Glutamatergic neuron (in vitro differentiated cells): ENCODE measurements at regions not wholly inside any gene's neighbourhood (a gene's known extent, or its start where the extent isn't known, plus 50 kb on each side); places are given as distances from the start of the nearest gene placed in this dataset.

Experiments
- DNase-seq: peaks from one replicate; pipeline ENCODE4 v3.0.0; 2022
- H3K27ac Mint-ChIP-seq: one replicate; pipeline ENCODE4 v1.8.0; 2020; ENCODE audit warnings: mild to moderate bottlenecking, mixed read lengths, inconsistent platforms; ENCODE audit not compliant: unreplicated experiment
- H3K27me3 Mint-ChIP-seq: one replicate; pipeline ENCODE4 v1.8.0; 2020; ENCODE audit warnings: mild to moderate bottlenecking, moderate library complexity, mixed read lengths, inconsistent platforms; ENCODE audit not compliant: unreplicated experiment
- H3K36me3 Mint-ChIP-seq: one replicate; pipeline ENCODE4 v1.8.0; 2020; ENCODE audit warnings: mild to moderate bottlenecking, mixed read lengths, inconsistent platforms; ENCODE audit not compliant: unreplicated experiment
- H3K4me1 Mint-ChIP-seq: one replicate; pipeline ENCODE4 v1.8.0; 2020; ENCODE audit warnings: mild to moderate bottlenecking, low read depth, mixed read lengths, inconsistent platforms; ENCODE audit not compliant: unreplicated experiment
- H3K4me3 Mint-ChIP-seq: one replicate; pipeline ENCODE4 v1.8.0; 2020; ENCODE audit warnings: mild to moderate bottlenecking, mixed read lengths, inconsistent platforms; ENCODE audit not compliant: unreplicated experiment
- H3K9me3 Mint-ChIP-seq: one replicate; pipeline ENCODE4 v1.8.0; 2020; ENCODE audit warnings: mild to moderate bottlenecking, moderate library complexity, mixed read lengths, inconsistent platforms; ENCODE audit not compliant: unreplicated experiment
- CTCF ChIP-seq: fragments of 200-600 bp; sonication (generic); IDR thresholded peaks from one replicate; pipeline ENCODE4 v1.5.0; 2021; ENCODE audit not compliant: partially characterized antibody, unreplicated experiment

GRCh38 chr3:13157986-13158385, 84.8 kb upstream of the IQSEC1 start:
- H3K4me3 Mint-ChIP-seq: no peak overlapping the region
- H3K27ac Mint-ChIP-seq: no peak overlapping the region
- H3K9me3 Mint-ChIP-seq: peaks cover 6% of the 10 kb centered on the region
- DNase-seq: no peak
- peaks cover 20% of the 10 kb centered on the region for H3K4me1 Mint-ChIP-seq
- H3K36me3 Mint-ChIP-seq: peaks cover 10% of the 10 kb centered on the region
- peaks cover 3% of the 10 kb centered on the region for H3K27me3 Mint-ChIP-seq
- no peak for TF ChIP-seq CTCF

DNA sequence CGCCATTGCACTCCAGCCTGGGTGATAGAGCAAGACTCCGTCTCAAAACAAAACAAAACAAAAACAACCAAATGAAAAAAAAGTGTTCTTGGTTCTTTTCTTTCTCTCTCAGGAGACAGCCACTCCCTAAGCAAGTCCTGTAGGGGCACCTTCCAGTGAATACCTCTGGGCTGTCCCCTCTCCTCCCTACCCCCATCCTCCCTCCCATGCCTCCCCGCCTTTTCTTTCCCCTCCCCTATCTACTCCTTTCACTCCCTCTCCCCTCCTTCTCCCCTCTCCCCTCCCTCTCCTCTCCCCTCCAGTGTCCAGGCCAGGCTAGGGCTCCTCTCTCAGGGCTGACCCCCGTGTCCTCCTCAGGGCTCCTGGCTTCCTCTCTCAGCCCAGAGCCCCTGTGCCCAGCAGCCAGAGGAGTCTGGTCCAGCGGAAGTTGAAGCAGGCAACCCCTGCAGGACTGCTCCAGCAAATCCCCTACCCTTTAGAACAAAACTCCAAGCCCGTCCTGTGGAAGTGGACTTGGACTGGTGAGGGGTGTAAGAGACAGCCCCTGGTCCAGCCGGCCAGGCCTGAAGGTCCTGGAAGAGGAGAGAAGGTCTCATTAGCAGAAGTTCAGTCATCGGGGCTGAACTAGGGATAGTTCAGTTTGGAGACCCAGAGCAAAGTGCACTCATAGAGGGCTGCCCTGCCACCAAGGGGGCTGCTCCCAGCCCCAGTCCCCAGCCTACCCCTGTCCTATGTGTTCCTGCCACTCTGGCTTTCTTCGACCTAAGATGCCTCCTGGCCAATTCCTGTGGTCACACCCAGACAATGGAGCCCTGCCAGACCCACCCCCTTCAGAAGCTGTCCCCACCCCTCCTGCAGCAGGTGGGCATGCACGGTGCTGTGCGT, 79.8 kb upstream of the IQSEC1 start:
- H3K36me3 Mint-ChIP-seq: peaks cover 10% of the 10 kb centered on the region
- peaks cover 3% of the 10 kb centered on the region for H3K9me3 Mint-ChIP-seq
- no peak for DNase-seq
- peaks cover 3% of the 10 kb centered on the region for H3K27me3 Mint-ChIP-seq
- no peak for TF ChIP-seq CTCF
- no peak overlapping the region for H3K4me3 Mint-ChIP-seq
- H3K4me1 Mint-ChIP-seq: no peaks in the 10 kb centered on the region
- H3K27ac Mint-ChIP-seq: no peak overlapping the region

- no peaks in the 10 kb centered on the region for H3K36me3 Mint-ChIP-seq
- no peak for DNase-seq
- no peak for TF ChIP-seq CTCF
- no peak overlapping the region for H3K27ac Mint-ChIP-seq
- H3K9me3 Mint-ChIP-seq: peaks cover 4% of the 10 kb centered on the region
- H3K27me3 Mint-ChIP-seq: peaks cover 5% of the 10 kb centered on the region
- no peak overlapping the region for H3K4me3 Mint-ChIP-seq
- no peaks in the 10 kb centered on the region for H3K4me1 Mint-ChIP-seq
These were observed 77.4 kb upstream of the IQSEC1 start for GRCh38 chr3:13150624-13151023.

DNA sequence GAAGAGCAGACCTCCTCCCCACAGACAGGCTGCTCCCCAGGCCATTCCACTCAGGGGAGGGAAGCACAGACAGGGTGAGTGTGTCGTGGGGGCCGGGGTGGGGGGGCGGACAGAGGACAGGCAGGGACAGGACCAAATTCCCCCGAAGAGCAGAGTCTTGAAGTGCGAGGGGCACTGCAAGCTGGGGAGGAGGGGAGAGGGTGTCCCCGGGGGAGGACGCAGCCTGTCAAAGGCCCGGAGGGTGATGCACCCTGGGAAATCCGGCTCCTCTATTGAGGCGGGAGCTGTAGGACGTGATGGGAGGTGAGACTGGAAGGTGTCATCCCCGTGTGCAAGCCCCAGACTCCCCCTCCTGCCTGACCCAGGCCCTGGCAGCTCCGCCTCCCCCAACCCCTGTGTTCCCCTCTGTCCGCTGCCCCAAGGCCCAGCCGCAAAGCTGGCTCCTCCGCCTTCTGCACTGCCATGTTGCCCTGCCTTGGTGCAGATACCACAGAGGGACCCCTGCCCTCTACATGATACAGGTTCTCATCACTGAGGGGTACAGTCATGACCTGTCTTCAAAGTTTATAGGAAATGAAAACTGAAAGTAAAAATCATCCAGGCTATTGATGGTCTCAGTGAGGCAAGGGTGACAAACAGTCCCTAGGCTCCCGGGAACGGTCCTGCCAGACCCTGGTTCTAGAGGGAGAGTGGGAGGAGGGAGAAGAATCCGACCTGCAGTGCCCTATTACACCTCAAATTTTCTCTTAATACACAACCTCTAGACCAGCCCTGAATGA, 76.3 kb upstream of the IQSEC1 start:
- TF ChIP-seq CTCF: no peak
- H3K27me3 Mint-ChIP-seq: peaks cover 8% of the 10 kb centered on the region
- no peak overlapping the region for H3K4me3 Mint-ChIP-seq
- no peaks in the 10 kb centered on the region for H3K36me3 Mint-ChIP-seq
- H3K9me3 Mint-ChIP-seq: peaks cover 3% of the 10 kb centered on the region
- no peak for DNase-seq
- H3K4me1 Mint-ChIP-seq: no peaks in the 10 kb centered on the region
- no peak overlapping the region for H3K27ac Mint-ChIP-seq
